PC-3 (cell line): ENCODE measurements at regions not wholly inside any gene's neighbourhood (a gene's known extent, or its start where the extent isn't known, plus 50 kb on each side); places are given as distances from the start of the nearest gene placed in this dataset.

Experiments
- ATAC-seq: fragments of 200-7000 bp; cut with Tn5 transposase; 2 replicates; pipeline ENCODE4 v1.9.1; 2020; ENCODE audit warnings: mild to moderate bottlenecking, moderate library complexity
- BruUV-seq: library from RNA; stranded (reverse); fragments of 400-500 nt; replicated peaks from 2 replicates; lab custom pipeline; 2021; lab: Mats Ljungman, UMichigan
- CTCF ChIA-PET: fragments of 300-600 bp; sonication (Branson Sonifier 250); formaldehyde crosslinking; loops from one replicate; lab custom pipeline; 2022; ENCODE audit warnings: antibody characterized with exemption; lab: Charles Lee
- POLR2A ChIA-PET: fragments of 300-600 bp; sonication (Branson Sonifier 250); formaldehyde crosslinking; loops from one replicate; lab custom pipeline; 2022; ENCODE audit warnings: antibody characterized with exemption; ENCODE audit not compliant: unreplicated experiment; lab: Charles Lee
- DNase-seq: peaks from one replicate; pipeline ENCODE4 v3.0.0-alpha.2; 2015
- H2AFZ ChIP-seq: fragments of 300-600 bp; sonication (generic); 2 replicates; pipeline ENCODE4 v1.6.0; 2016; ENCODE audit warnings: antibody characterized with exemption, low read length
- H3F3A ChIP-seq: fragments of 300-600 bp; sonication (generic); one replicate; pipeline ENCODE4 v1.6.0; 2017; ENCODE audit warnings: antibody characterized with exemption, low read length, control low read depth, mild to moderate bottlenecking; ENCODE audit not compliant: unreplicated experiment
- H3K27ac ChIP-seq: fragments of 300-600 bp; sonication (generic); 2 replicates; pipeline ENCODE4 v1.5.1; 2016; ENCODE audit warnings: mild to moderate bottlenecking, low read length
- H3K27me3 ChIP-seq: fragments of 300-600 bp; sonication (generic); 2 replicates; pipeline ENCODE4 v1.6.1; 2016; ENCODE audit warnings: low read length, mixed read lengths
- H3K36me3 ChIP-seq: fragments of 300-600 bp; sonication (generic); 2 replicates; pipeline ENCODE4 v1.6.1; 2016; ENCODE audit warnings: low read depth, mixed run types, low read length, mixed read lengths
- H3K4me1 ChIP-seq: fragments of 300-600 bp; sonication (generic); 2 replicates; pipeline ENCODE4 v1.5.1; 2016; ENCODE audit warnings: low read length; ENCODE audit not compliant: insufficient read depth
- H3K4me2 ChIP-seq: fragments of 300-600 bp; sonication (generic); 2 replicates; pipeline ENCODE4 v1.6.0; 2016; ENCODE audit warnings: low read length
- H3K4me3 ChIP-seq: fragments of 300-600 bp; sonication (generic); 2 replicates; pipeline ENCODE4 v1.5.1; 2016; ENCODE audit warnings: mild to moderate bottlenecking, low read length, mixed read lengths
- H3K79me2 ChIP-seq: fragments of 300-600 bp; sonication (generic); 2 replicates; pipeline ENCODE4 v1.6.1; 2017; ENCODE audit warnings: low read length, mixed read lengths
- H3K9ac ChIP-seq: fragments of 300-600 bp; sonication (generic); 2 replicates; pipeline ENCODE4 v1.6.0; 2016; ENCODE audit warnings: mild to moderate bottlenecking, low read length
- H3K9me2 ChIP-seq: fragments of 300-600 bp; sonication (generic); replicated peaks from 2 replicates; pipeline ENCODE4 v1.6.1; 2016; ENCODE audit warnings: mixed run types, low read length, mixed read lengths
- H3K9me3 ChIP-seq: fragments of 300-600 bp; sonication (generic); 2 replicates; pipeline ENCODE4 v1.6.1; 2016; ENCODE audit warnings: low read length, mixed read lengths
- H4K20me1 ChIP-seq: fragments of 300-600 bp; sonication (generic); 2 replicates; pipeline ENCODE4 v1.6.1; 2016; ENCODE audit warnings: low read length, mixed read lengths
- CTCF ChIP-seq: fragments of 300-600 bp; sonication (generic); conservative IDR thresholded peaks from 2 replicates; pipeline ENCODE4 v1.5.1; 2017; ENCODE audit warnings: antibody characterized with exemption, low read depth, mild to moderate bottlenecking, low read length
- EZH2 ChIP-seq: fragments of 300-600 bp; sonication (generic); IDR thresholded peaks from one replicate; pipeline ENCODE4 v1.6.1; 2017; ENCODE audit warnings: antibody characterized with exemption, mild to moderate bottlenecking, low read length; ENCODE audit not compliant: unreplicated experiment
- EZH2phosphoT487 ChIP-seq: fragments of 300-600 bp; sonication (generic); IDR thresholded peaks from 2 replicates; pipeline ENCODE4 v1.6.1; 2018; ENCODE audit warnings: mild to moderate bottlenecking, antibody characterized with exemption, low read length, borderline replicate concordance
- intact Hi-C: fragments of 100-400 bp; cut with micrococcal nuclease; formaldehyde crosslinking; loops from 2 replicates; pipeline ENCODE4 v1.9.0; 2023

- ATAC-seq, result no peak
- CTCF ChIA-PET, result no interaction called here
- TF ChIP-seq EZH2, result no peak
- TF ChIP-seq CTCF, result no peak
- TF ChIP-seq EZH2phosphoT487, result no peak
- no peak for DNase-seq
- no peak overlapping the region for H3K9ac ChIP-seq
- H3K27ac ChIP-seq, result no peak overlapping the region
- no peak overlapping the region for H3K4me2 ChIP-seq
- intact Hi-C loops, result no loop called here
- no peak overlapping the region for H2AFZ ChIP-seq
- no TSS peak for BruUV-seq
- no peak overlapping the region for H3K4me3 ChIP-seq
- H3K27me3 ChIP-seq, result no peaks in the 10 kb centered on the region
- H3K36me3 ChIP-seq, result no peaks in the 10 kb centered on the region
- H3F3A ChIP-seq, result no peaks in the 10 kb centered on the region
- no peaks in the 10 kb centered on the region for H4K20me1 ChIP-seq
- no peaks in the 10 kb centered on the region for H3K9me2 ChIP-seq
- H3K4me1 ChIP-seq, result no peaks in the 10 kb centered on the region
- H3K79me2 ChIP-seq, result no peaks in the 10 kb centered on the region
- H3K9me3 ChIP-seq, result no peaks in the 10 kb centered on the region
- POLR2A ChIA-PET, result no interaction called here
Observed at GRCh38 chr11:50187220-50187619, 154.5 kb downstream of the OR4C45 start.

GRCh38 chr11:50188040-50188439 is 155.4 kb downstream of the OR4C45 start:
- Histone ChIP-seq H3K4me2 (no peak overlapping the region), H3K4me1 (no peaks in the 10 kb centered on the region), H4K20me1 (no peaks in the 10 kb centered on the region), H3K9me3 (0 out of 2 replicates have a peak, but pooled peaks cover 4% of the 10 kb centered on the region), H3K27ac (no peak overlapping the region), H3K79me2 (no peaks in the 10 kb centered on the region), H3K27me3 (no peaks in the 10 kb centered on the region), H3F3A (no peaks in the 10 kb centered on the region), H3K9me2 (no peaks in the 10 kb centered on the region), H3K4me3 (no peak overlapping the region), H3K9ac (no peak overlapping the region), H3K36me3 (no peaks in the 10 kb centered on the region), H2AFZ (no peak overlapping the region)
- intact Hi-C loops, result no loop called here
- POLR2A ChIA-PET, result no interaction called here
- CTCF ChIA-PET, result no interaction called here
- no TSS peak for BruUV-seq
- no peak for DNase-seq
- ATAC-seq, result no peak
- no peak for TF ChIP-seq EZH2
- no peak for TF ChIP-seq EZH2phosphoT487
- TF ChIP-seq CTCF, result no peak

GRCh38 chr11:50192743-50193142 is 160.1 kb downstream of the OR4C45 start:
- intact Hi-C loops, result no loop called here
- Histone ChIP-seq H3K79me2 (no peaks in the 10 kb centered on the region), H3K9me2 (no peaks in the 10 kb centered on the region), H4K20me1 (no peaks in the 10 kb centered on the region), H3K36me3 (no peaks in the 10 kb centered on the region), H3K4me1 (no peaks in the 10 kb centered on the region), H3K9me3 (0 out of 2 replicates have a peak, but pooled peaks cover 4% of the 10 kb centered on the region), H3F3A (no peaks in the 10 kb centered on the region), H3K9ac (no peak overlapping the region), H3K4me2 (no peak overlapping the region), H3K27me3 (no peaks in the 10 kb centered on the region), H3K4me3 (no peak overlapping the region), H3K27ac (no peak overlapping the region), H2AFZ (no peak overlapping the region)
- DNase-seq, result no peak
- ATAC-seq, result no peak
- BruUV-seq, result no TSS peak
- no peak for TF ChIP-seq CTCF
- TF ChIP-seq EZH2, result no peak
- no peak for TF ChIP-seq EZH2phosphoT487
- CTCF ChIA-PET, result no interaction called here
- POLR2A ChIA-PET, result no interaction called here
